H9 (cell line): ENCODE measurements at regions not wholly inside any gene's neighbourhood (a gene's known extent, or its start where the extent isn't known, plus 50 kb on each side); places are given as distances from the start of the nearest gene placed in this dataset.

Experiments used
- DNase-seq: peaks from one replicate; pipeline ENCODE4 v3.0.0-alpha.2; 2017
- H2AFZ ChIP-seq: one replicate; pipeline ENCODE4 v1.6.1; 2013; ENCODE audit warnings: mild to moderate bottlenecking, low read length, control low read depth, moderate library complexity
- H2AK5ac ChIP-seq: 2 replicates; pipeline ENCODE4 v1.6.1; 2013; ENCODE audit warnings: low read length, control low read depth, mixed read lengths; ENCODE audit not compliant: insufficient read length
- H2BK120ac ChIP-seq: one replicate; pipeline ENCODE4 v1.6.1; 2013; ENCODE audit warnings: low read depth, mild to moderate bottlenecking, low read length, control low read depth, inconsistent platforms; ENCODE audit not compliant: poor library complexity, severe bottlenecking
- H2BK12ac ChIP-seq: 2 replicates; pipeline ENCODE4 v1.6.1; 2013; ENCODE audit warnings: low read length, control low read depth, mixed read lengths, low read depth; ENCODE audit not compliant: insufficient read length
- H2BK15ac ChIP-seq: 2 replicates; pipeline ENCODE4 v1.6.1; 2013; ENCODE audit warnings: low read depth, low read length, control low read depth
- H2BK20ac ChIP-seq: one replicate; pipeline ENCODE4 v1.6.1; 2013; ENCODE audit warnings: low read depth, mild to moderate bottlenecking, low read length, control low read depth, inconsistent platforms; ENCODE audit not compliant: poor library complexity, severe bottlenecking
- H2BK5ac ChIP-seq: 2 replicates; pipeline ENCODE4 v1.6.1; 2013; ENCODE audit warnings: low read length, control low read depth, mixed read lengths; ENCODE audit not compliant: insufficient read length
- H3K14ac ChIP-seq: 2 replicates; pipeline ENCODE4 v1.6.1; 2013; ENCODE audit warnings: low read length, control low read depth; ENCODE audit not compliant: insufficient read depth
- H3K18ac ChIP-seq: 2 replicates; pipeline ENCODE4 v1.6.1; 2013; ENCODE audit warnings: low read depth, mild to moderate bottlenecking, mixed read lengths, low read length, control low read depth; ENCODE audit not compliant: insufficient read length
- H3K23ac ChIP-seq: 2 replicates; pipeline ENCODE4 v1.6.1; 2013; ENCODE audit warnings: low read length, control low read depth, mixed read lengths, low read depth; ENCODE audit not compliant: insufficient read length
- H3K23me2 ChIP-seq: 2 replicates; pipeline ENCODE4 v1.6.1; 2013; ENCODE audit warnings: low read depth, mild to moderate bottlenecking, mixed read lengths, low read length, control low read depth; ENCODE audit not compliant: insufficient read length, poor library complexity, severe bottlenecking
- H3K27ac ChIP-seq: 2 replicates; pipeline ENCODE4 v1.5.1; 2013; ENCODE audit warnings: low read length, control low read depth, mixed read lengths, low read depth; ENCODE audit not compliant: insufficient read length
- H3K27me3 ChIP-seq: 2 replicates; pipeline ENCODE4 v1.6.1; 2013; ENCODE audit warnings: low read length, control low read depth, inconsistent platforms; ENCODE audit not compliant: insufficient read depth
- H3K4ac ChIP-seq: 2 replicates; pipeline ENCODE4 v1.6.1; 2013; ENCODE audit warnings: low read depth, mild to moderate bottlenecking, control low read depth, inconsistent platforms, low read length, moderate library complexity
- H3K4me1 ChIP-seq: 2 replicates; pipeline ENCODE4 v1.6.1; 2013; ENCODE audit warnings: low read length, control low read depth, inconsistent platforms; ENCODE audit not compliant: insufficient read depth
- H3K4me2 ChIP-seq: 2 replicates; pipeline ENCODE4 v1.6.1; 2013; ENCODE audit warnings: low read length, control low read depth, mixed read lengths; ENCODE audit not compliant: insufficient read length, insufficient read depth
- H3K56ac ChIP-seq: 2 replicates; pipeline ENCODE4 v1.6.1; 2013; ENCODE audit warnings: low read depth, mild to moderate bottlenecking, mixed read lengths, low read length, control low read depth; ENCODE audit not compliant: insufficient read length
- H3K79me1 ChIP-seq: 2 replicates; pipeline ENCODE4 v1.6.1; 2013; ENCODE audit warnings: low read depth, mild to moderate bottlenecking, moderate library complexity, low read length, control low read depth, inconsistent platforms; ENCODE audit not compliant: insufficient read depth, poor library complexity, severe bottlenecking
- H3K79me2 ChIP-seq: 2 replicates; pipeline ENCODE4 v1.6.1; 2013; ENCODE audit warnings: low read length, control low read depth, inconsistent platforms; ENCODE audit not compliant: insufficient read depth
- H3K9ac ChIP-seq: 2 replicates; pipeline ENCODE4 v1.6.1; 2013; ENCODE audit warnings: low read length, control low read depth, mixed read lengths; ENCODE audit not compliant: insufficient read length; ENCODE audit errors: extremely low read depth
- H3K9me3 ChIP-seq: one replicate; pipeline ENCODE4 v1.6.1; 2013; ENCODE audit warnings: low read depth, low read length, inconsistent platforms; ENCODE audit not compliant: control insufficient read depth
- H3T11ph ChIP-seq: one replicate; pipeline ENCODE4 v1.6.1; 2013; ENCODE audit warnings: mild to moderate bottlenecking, low read length, control low read depth, inconsistent platforms
- H4K20me1 ChIP-seq: one replicate; pipeline ENCODE4 v1.6.1; 2013; ENCODE audit not compliant: control insufficient read depth, insufficient read length, insufficient read depth
- H4K5ac ChIP-seq: 2 replicates; pipeline ENCODE4 v1.6.1; 2013; ENCODE audit warnings: low read depth, mild to moderate bottlenecking, mixed read lengths, low read length, control low read depth; ENCODE audit not compliant: insufficient read length
- H4K8ac ChIP-seq: replicated peaks from 2 replicates; pipeline ENCODE4 v1.6.1; 2013; ENCODE audit warnings: low read length, control low read depth, mixed read lengths, low read depth; ENCODE audit not compliant: insufficient read length
- H4K91ac ChIP-seq: 2 replicates; pipeline ENCODE4 v1.6.1; 2013; ENCODE audit warnings: low read depth, mild to moderate bottlenecking, moderate library complexity, mixed read lengths, low read length, control low read depth; ENCODE audit not compliant: insufficient read length
- H3K27ac Mint-ChIP-seq, 3 experiments: 2 replicates in 2 of 3; 3 replicates in 1 of 3; pipeline ENCODE4 v1.8.0; 2020 to 2021; ENCODE audit warnings: mixed read lengths in 3 of 3, mild to moderate bottlenecking in 1 of 3, moderate library complexity in 1 of 3
- H3K27me3 Mint-ChIP-seq: 2 replicates; pipeline ENCODE4 v1.8.0; 2021; ENCODE audit warnings: low read depth, mild to moderate bottlenecking, moderate library complexity, mixed read lengths
- H3K36me3 Mint-ChIP-seq, 3 experiments: 2 replicates in 2 of 3; 3 replicates in 1 of 3; pipeline ENCODE4 v1.8.0; 2020 to 2021; ENCODE audit warnings: low read depth in 3 of 3, mixed read lengths in 3 of 3; ENCODE audit not compliant: insufficient read depth in 1 of 3
- H3K4me1 Mint-ChIP-seq, 2 experiments: 2 replicates each; pipeline ENCODE4 v1.8.0; 2020; ENCODE audit warnings: mixed read lengths in 2 of 2
- H3K4me3 Mint-ChIP-seq, 2 experiments: 2 replicates in 1 of 2; 3 replicates in 1 of 2; pipeline ENCODE4 v1.8.0; 2020 to 2021; ENCODE audit warnings: mild to moderate bottlenecking in 2 of 2, mixed read lengths in 2 of 2, moderate library complexity in 1 of 2
- H3K9me3 Mint-ChIP-seq, 2 experiments: 2 replicates in 1 of 2; 3 replicates in 1 of 2; pipeline ENCODE4 v1.8.0; 2020; ENCODE audit warnings: mild to moderate bottlenecking in 2 of 2, mixed read lengths in 2 of 2, moderate library complexity in 1 of 2
- WGBS: extraction: QIAGEN DNeasy Blood & Tissue Kit; methylation state at CpG from one replicate; pipeline ENCODE4 v1.1.7; 2013; ENCODE audit warnings: missing lambda C conversion rate, low lambda C conversion rate, mixed read lengths; ENCODE audit not compliant: insufficient read length; ENCODE audit errors: extremely low coverage; 5-methylcytosine and 5-hydroxymethylcytosine counted together
- TF ChIP-seq, protein P1 (sequence below): fragments of 200-600 bp; sonication (generic); conservative IDR thresholded peaks from 3 replicates; pipeline ENCODE4 v1.8.0; 2021; ENCODE audit warnings: antibody characterized with exemption, mild to moderate bottlenecking

DNA sequence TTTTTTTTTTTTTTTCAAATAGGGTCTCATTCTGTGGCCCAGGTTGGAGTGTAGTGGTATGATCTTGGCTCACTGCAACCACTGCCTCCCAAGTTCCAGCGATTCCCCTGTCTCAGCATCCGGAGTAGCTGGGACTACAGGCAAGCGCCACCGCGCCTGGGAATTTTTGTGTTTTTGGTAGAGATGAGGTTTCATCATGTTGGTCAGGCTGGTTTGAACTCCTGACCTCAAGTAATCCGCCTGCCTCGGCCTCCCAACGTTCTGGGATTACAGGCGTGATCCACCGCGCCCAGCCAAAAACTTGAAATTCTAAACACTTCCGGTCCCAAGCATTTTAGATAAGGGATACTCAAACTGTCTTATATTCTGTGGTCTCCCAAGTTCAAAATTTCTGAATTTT lies 718.9 kb upstream of the MEF2C start:
- H3K9me3 ChIP-seq: no peaks in the 10 kb centered on the region
- H3K14ac ChIP-seq: no peak overlapping the region
- no peaks in the 10 kb centered on the region for H3K79me2 ChIP-seq
- Mint-ChIP-seq H3K27ac (no peak overlapping the region), H3K27me3 (no peaks in the 10 kb centered on the region), H3K36me3 (no peaks in the 10 kb centered on the region), H3K4me3 (no peak overlapping the region), H3K4me1 (peaks cover 18 to 19% of the 10 kb centered on the region in 2 experiments), H3K9me3 (no peaks in the 10 kb centered on the region)
- H3K4me2 ChIP-seq: no peak overlapping the region
- H3K18ac ChIP-seq: no peak overlapping the region
- H3K4me1 ChIP-seq: no peaks in the 10 kb centered on the region
- H4K20me1 ChIP-seq: no peaks in the 10 kb centered on the region
- H3K4ac ChIP-seq: no peak overlapping the region
- no peaks in the 10 kb centered on the region for H3K79me1 ChIP-seq
- no peak overlapping the region for H3T11ph ChIP-seq
- no peak overlapping the region for H2BK15ac ChIP-seq
- no peak overlapping the region for H4K5ac ChIP-seq
- no peak overlapping the region for H3K27ac ChIP-seq
- no peak overlapping the region for H2BK12ac ChIP-seq
- H2AFZ ChIP-seq: no peak overlapping the region
- no peaks in the 10 kb centered on the region for H3K23me2 ChIP-seq
- H2AK5ac ChIP-seq: no peak overlapping the region
- H3K27me3 ChIP-seq: no peaks in the 10 kb centered on the region
- TF ChIP-seq, protein P1, sequence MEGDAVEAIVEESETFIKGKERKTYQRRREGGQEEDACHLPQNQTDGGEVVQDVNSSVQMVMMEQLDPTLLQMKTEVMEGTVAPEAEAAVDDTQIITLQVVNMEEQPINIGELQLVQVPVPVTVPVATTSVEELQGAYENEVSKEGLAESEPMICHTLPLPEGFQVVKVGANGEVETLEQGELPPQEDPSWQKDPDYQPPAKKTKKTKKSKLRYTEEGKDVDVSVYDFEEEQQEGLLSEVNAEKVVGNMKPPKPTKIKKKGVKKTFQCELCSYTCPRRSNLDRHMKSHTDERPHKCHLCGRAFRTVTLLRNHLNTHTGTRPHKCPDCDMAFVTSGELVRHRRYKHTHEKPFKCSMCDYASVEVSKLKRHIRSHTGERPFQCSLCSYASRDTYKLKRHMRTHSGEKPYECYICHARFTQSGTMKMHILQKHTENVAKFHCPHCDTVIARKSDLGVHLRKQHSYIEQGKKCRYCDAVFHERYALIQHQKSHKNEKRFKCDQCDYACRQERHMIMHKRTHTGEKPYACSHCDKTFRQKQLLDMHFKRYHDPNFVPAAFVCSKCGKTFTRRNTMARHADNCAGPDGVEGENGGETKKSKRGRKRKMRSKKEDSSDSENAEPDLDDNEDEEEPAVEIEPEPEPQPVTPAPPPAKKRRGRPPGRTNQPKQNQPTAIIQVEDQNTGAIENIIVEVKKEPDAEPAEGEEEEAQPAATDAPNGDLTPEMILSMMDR: no peak
- DNase-seq: no peak
- no peak overlapping the region for H3K9ac ChIP-seq
- no peak overlapping the region for H3K56ac ChIP-seq
- no peak overlapping the region for H2BK5ac ChIP-seq
- H3K23ac ChIP-seq: no peak overlapping the region
- no peak overlapping the region for H2BK20ac ChIP-seq
- H4K91ac ChIP-seq: no peak overlapping the region
- H2BK120ac ChIP-seq: no peak overlapping the region
- H4K8ac ChIP-seq: no peak overlapping the region
- WGBS: no CpG with 5 or more reads among the region's 12 CpGs
